ENCODE measurements at regions not wholly inside any gene's neighbourhood (a gene's known extent, or its start where the extent isn't known, plus 50 kb on each side); places are given as distances from the start of the nearest gene placed in this dataset.

- TF ChIP-seq, protein P1, sequence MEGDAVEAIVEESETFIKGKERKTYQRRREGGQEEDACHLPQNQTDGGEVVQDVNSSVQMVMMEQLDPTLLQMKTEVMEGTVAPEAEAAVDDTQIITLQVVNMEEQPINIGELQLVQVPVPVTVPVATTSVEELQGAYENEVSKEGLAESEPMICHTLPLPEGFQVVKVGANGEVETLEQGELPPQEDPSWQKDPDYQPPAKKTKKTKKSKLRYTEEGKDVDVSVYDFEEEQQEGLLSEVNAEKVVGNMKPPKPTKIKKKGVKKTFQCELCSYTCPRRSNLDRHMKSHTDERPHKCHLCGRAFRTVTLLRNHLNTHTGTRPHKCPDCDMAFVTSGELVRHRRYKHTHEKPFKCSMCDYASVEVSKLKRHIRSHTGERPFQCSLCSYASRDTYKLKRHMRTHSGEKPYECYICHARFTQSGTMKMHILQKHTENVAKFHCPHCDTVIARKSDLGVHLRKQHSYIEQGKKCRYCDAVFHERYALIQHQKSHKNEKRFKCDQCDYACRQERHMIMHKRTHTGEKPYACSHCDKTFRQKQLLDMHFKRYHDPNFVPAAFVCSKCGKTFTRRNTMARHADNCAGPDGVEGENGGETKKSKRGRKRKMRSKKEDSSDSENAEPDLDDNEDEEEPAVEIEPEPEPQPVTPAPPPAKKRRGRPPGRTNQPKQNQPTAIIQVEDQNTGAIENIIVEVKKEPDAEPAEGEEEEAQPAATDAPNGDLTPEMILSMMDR (IDR thresholded peaks at IDR 0.05), result no peak
- TF ChIP-seq POLR2A (IDR thresholded peaks at IDR 0.05), result no peak
These were observed 587.9 kb downstream of the LMO7 start for GRCh38 chr13:76223999-76224398.

Measured in testis (tissue), 2 donors.